HTR-8/SVneo (cell line): ENCODE measurements at regions not wholly inside any gene's neighbourhood (a gene's known extent, or its start where the extent isn't known, plus 50 kb on each side); places are given as distances from the start of the nearest gene placed in this dataset.

Source experiments
- DNase-seq: peaks from one replicate; pipeline ENCODE4 v3.0.0; 2011; ENCODE audit warnings: low spot score, mixed read lengths; ENCODE audit not compliant: insufficient read length
- FAIRE-seq: peaks from 2 replicates; lab custom pipeline; 2011; peaks lifted over from hg19 to GRCh38; lab: Jason Lieb, UNC

- no peak for DNase-seq
- FAIRE-seq = no peak
Observed at GRCh38 chr3:103112273-103112672, 677.5 kb downstream of the ZPLD1 start.

GRCh38 chr3:103126115-103126514 is 691.3 kb downstream of the ZPLD1 start:
- DNase-seq = no peak
- no peak for FAIRE-seq

- DNase-seq (no peak), FAIRE-seq (no peak)
Observed at GRCh38 chr3:103127098-103127630, 692.3 kb downstream of the ZPLD1 start.

DNA sequence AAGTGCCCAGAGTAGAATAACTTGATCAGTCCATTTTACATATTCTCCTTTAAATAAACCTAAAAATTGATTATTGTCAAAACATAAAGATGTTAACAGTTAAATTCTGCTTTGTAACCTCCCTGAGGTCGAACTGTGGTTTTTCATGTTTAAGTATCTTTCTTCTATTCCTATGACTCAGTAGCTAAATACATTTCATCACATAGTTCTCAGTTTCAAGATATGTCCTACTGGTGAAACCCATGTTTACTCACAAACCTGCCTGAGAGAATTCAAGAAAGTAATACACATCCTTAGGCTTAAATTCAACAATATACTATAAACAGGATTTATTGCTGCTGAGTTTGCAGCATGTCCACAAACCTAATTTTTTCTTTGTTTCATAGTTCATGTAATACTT is 692.9 kb downstream of the ZPLD1 start:
- no peak for DNase-seq
- no peak for FAIRE-seq

DNA sequence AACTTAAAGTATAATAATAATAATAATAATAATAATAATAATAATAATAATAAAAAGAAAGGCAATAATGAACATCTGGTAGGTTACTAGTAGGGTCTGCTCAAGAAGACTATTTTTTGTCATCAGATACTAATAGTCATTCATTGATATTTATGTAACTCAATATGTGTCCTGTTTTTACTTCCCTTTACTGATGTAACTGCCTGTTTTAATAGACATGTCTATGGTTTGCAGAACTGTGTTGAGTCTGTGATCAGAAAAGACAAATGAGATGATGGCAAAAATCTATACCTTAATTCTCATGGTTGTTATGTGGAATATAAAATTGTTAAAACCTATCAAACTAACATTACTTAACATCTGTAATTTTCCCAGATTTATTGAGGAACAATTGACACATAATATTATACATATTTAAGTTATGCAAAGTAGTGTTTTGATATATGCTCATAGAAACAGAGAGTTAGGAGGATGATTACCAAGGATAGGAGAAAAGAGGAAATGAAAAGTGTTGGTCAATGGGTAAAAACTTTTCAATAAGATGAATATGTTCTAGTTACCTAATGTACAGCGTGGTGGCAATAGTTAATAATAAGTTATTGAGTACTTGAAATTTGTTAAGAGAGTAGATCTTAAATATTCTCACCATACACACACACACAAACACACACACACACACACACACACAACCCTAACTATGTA is 699.4 kb downstream of the ZPLD1 start:
- no peak for DNase-seq
- no peak for FAIRE-seq

DNA sequence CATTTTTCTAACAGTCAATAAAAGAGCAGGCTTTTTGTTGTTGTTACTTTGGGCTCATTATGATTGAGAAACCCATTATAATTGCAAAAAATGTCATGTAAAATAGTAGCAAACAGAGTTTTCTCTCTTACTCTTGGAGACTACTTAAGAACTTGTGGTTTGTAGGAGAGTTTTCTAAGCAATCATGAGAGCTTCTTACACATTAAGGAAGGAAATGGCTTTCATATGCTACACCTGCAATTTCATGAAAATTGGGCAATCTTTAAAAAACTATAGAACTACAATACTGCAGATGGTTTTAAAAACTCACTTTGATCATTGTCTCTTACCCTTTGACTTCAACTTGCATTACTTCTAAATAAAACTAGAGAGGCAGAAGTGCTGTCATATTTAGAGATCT is 701.8 kb downstream of the ZPLD1 start:
- FAIRE-seq = no peak
- DNase-seq = no peak

GRCh38 chr3:103137830-103138229 is 703.0 kb downstream of the ZPLD1 start:
- DNase-seq = no peak
- FAIRE-seq = no peak

GRCh38 chr3:103158183-103158582 is 723.4 kb downstream of the ZPLD1 start:
- no peak for FAIRE-seq
- DNase-seq = no peak

DNA sequence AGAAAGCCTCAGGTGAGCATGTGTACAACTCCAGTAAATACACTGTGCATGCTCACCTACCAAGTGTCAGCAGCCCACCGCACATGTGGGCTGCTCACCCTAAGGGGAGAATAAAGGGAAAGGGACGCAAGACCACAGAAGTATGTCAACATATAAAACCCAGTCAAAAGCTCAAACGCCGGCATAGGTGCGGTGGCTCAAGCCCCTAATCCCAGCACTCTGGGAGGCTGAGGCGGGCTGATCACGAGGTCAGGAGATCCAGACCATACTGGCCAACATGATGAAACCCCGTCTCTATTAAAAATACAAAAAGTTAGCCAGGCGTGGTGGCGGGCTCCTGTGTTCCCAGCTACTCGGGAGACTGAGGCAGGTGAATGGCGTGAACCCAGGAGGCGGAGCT is 732.1 kb downstream of the ZPLD1 start:
- DNase-seq (no peak), FAIRE-seq (no peak)

DNA sequence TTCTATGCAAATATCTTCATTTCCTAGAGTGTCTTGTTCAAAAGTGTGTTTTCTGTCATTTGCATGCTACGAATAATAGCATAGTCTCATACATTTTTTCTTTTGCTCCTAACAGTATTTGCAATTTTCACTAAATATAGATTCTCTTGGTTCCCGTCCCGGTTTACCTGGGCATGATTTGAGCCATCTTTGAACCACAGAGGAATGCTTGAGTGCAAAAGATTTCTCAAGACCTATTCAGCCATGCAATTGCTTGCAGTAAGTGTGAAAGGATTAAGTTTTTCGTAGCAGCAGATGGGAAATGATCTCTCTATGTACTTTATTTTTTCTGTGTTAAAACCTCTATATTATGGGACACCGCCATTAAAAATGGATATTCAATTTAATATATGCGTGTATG is 733.0 kb downstream of the ZPLD1 start:
- FAIRE-seq = no peak
- DNase-seq = no peak

- FAIRE-seq (no peak), DNase-seq (no peak)
Observed at GRCh38 chr3:103169289-103169688, 734.5 kb downstream of the ZPLD1 start.

GRCh38 chr3:103170651-103171050 is 735.8 kb downstream of the ZPLD1 start:
- DNase-seq = no peak
- no peak for FAIRE-seq

DNA sequence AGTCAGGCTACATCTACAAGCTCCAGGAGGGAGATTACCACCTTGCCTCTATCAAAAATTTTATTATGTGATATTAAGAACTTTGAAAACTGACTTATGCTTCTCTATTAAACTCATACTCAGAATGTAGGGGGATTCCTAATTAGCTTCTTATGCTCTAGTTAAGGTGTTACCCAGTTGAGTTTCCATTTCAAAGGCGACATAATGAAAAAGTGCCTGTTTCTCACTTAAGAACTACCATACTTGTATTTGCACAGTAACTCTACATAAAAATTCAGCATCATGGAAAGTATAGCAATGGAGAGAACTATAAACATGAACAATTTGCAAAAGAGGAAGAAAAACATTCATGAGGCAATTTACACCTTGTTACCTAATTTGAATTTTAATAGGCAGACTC is 739.1 kb downstream of the ZPLD1 start:
- DNase-seq (no peak), FAIRE-seq (no peak)

GRCh38 chr3:103181160-103181559 is 746.3 kb downstream of the ZPLD1 start:
- FAIRE-seq (no peak), DNase-seq (no peak)

DNA sequence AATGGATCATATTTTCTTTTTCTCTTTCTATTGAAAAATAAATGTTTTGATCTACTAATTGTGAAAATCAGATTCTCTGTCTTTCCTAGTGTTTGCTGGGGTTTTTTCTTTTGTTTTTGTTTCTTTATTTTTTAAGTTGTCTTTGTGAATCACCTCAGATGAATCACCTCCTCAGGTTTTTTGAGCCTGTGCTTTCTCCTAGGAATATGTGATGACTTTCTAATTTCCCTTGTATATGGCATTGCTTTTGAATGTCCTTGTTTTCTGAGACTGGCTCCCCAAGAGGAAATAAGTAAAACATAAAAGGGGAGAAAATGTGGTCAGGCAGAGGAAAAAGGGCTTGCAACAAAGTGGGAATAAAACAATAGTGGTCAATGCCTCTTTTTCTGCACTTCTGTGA is 750.0 kb downstream of the ZPLD1 start:
- FAIRE-seq (no peak), DNase-seq (no peak)

GRCh38 chr3:103189941-103190340 is 755.1 kb downstream of the ZPLD1 start:
- FAIRE-seq (no peak), DNase-seq (no peak)

DNA sequence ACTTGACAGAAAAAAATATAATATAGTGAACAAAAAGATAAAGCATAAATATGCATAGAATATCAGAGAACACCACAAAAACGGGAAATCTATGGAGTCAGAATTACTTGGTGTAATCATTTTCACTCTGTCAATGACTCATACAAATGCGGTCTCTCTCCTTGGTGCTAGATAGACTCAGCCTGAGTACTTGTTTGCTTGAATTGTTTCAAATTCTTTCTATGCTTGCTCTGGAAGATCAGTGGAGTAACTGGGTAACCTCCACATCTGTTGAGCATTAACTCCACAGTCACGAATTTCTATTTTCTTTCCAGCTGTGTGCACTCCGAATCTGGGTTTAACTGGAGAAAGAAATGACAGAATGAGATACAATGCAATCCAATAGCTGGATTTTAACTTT is 760.4 kb downstream of the ZPLD1 start:
- FAIRE-seq (no peak), DNase-seq (no peak)

DNA sequence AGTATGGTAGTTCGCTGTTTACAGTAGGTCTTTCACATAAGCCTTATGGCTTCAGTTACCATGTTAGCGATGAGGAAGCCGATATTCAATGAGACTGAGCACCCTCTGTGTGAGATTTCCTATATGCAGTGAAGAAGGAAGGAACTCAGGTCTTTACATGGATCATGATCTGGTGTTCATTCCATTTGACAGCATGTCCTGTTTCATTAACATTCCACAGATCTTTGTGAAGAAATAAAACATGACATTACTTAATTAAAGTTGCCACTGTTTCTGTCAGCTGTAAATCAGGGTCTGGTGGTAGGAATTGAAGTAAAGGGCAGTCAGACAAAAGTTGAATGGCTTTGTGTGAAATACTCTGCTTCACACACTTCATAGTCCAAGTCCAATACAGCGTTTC is 768.6 kb downstream of the ZPLD1 start:
- FAIRE-seq (no peak), DNase-seq (no peak)

DNA sequence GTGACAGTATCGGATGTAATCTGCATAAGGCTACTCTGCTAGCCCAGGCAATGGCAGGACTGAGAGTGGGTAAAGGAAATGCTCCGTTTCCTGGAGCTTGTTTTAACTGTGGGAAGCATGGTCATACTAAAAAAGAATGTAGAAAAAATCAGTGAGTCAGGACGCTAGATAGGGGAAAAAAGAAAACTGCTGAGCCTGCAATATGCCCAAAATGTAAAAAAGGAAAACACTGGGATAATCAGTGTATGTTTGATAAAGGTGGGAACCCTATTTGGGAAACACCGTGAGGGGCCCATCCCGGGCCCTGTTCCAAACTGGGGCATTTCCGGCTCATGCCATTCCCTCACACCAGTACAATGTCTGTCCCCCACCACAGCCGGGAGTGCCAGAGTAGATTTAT is 775.8 kb downstream of the ZPLD1 start:
- DNase-seq (no peak), FAIRE-seq (no peak)

DNA sequence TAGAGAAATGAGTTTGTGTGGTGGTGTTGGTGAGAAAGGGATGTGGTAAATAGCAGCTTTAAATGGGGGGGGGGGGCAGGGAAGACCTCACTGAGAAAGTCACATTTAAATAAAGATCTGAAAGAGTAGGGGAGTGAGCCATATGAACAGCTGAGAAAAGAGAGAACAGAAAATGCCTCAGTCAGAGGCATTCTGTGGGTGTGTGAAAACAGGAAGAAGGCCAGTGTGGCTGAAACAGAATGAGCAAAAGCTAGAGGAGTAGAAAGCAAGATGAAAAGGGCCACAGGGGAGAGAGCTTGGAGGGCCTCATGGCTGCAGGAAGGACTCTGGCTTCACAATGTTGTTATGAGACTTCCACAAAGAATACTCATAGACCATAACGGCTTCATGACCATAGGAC is 783.3 kb downstream of the ZPLD1 start:
- DNase-seq (no peak), FAIRE-seq (no peak)

DNA sequence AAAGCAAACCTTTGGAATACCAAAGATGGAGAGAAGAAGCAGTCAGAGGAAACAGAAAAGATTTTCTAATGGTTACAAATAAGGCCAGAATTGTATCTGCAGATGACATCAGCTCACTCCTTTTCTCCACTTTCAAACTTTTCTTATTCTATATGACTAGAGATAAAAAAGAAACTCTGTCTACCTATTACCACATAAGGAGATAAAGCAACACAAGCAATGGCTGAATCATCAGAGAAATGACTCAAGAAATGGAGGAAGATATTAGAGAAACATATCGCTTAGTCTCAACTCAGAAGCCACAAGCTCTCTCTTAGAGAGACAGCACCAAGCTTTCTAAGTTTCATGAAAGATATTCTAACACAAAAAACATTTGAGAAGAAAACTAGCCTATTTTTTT is 784.0 kb downstream of the ZPLD1 start:
- no peak for FAIRE-seq
- no peak for DNase-seq

DNA sequence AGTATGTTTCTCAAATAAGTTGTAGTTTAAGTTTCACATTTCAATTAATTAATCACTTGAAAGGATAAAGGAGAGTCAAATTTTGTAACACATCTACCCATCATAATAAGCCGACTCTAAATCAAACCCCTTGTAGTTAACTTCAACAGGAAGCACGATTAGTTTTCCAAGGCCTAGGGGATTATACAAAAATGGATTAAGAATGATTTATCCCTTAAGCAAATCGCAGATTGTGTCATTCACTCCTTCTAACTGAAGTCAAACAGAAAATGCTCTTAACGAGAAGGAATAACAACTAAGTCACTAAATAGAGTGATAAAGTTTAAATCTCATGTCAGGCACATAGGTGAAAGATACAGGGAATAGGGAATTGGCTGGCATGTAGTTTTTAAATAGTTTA is 792.8 kb downstream of the ZPLD1 start:
- DNase-seq = no peak
- FAIRE-seq = no peak
